ENCODE measurements at regions not wholly inside any gene's neighbourhood (a gene's known extent, or its start where the extent isn't known, plus 50 kb on each side); places are given as distances from the start of the nearest gene placed in this dataset.

DNA sequence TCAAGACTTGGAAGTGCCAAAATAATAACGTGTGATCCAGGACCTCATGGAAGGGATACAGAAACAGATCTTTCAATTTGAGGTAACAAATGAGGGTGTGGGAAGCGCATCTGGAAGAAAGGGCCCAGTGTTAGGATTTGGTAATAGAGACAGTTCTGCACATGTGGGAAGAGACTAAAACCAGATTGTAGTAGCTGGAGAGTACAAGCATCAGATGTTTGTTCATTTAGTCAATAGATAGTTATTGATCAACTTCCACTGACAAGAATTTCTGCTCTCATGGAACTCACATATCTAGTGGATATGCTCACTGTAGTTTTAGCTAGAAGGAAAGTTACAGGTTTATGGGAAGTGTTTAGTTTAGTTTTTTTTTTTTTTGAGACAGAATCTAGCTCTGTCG is 153.6 kb downstream of the TLR5 start:
- H3K4me3 ChIP-seq (ENCODE audit: low read depth, low read length), result no peak overlapping the region
- TF ChIP-seq, protein P1, sequence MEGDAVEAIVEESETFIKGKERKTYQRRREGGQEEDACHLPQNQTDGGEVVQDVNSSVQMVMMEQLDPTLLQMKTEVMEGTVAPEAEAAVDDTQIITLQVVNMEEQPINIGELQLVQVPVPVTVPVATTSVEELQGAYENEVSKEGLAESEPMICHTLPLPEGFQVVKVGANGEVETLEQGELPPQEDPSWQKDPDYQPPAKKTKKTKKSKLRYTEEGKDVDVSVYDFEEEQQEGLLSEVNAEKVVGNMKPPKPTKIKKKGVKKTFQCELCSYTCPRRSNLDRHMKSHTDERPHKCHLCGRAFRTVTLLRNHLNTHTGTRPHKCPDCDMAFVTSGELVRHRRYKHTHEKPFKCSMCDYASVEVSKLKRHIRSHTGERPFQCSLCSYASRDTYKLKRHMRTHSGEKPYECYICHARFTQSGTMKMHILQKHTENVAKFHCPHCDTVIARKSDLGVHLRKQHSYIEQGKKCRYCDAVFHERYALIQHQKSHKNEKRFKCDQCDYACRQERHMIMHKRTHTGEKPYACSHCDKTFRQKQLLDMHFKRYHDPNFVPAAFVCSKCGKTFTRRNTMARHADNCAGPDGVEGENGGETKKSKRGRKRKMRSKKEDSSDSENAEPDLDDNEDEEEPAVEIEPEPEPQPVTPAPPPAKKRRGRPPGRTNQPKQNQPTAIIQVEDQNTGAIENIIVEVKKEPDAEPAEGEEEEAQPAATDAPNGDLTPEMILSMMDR (conservative IDR thresholded peaks at IDR 0.05; ENCODE audit: low read depth, low read length), result no peak
- DNase-seq (ENCODE audit: low read depth), result no peak

DNA sequence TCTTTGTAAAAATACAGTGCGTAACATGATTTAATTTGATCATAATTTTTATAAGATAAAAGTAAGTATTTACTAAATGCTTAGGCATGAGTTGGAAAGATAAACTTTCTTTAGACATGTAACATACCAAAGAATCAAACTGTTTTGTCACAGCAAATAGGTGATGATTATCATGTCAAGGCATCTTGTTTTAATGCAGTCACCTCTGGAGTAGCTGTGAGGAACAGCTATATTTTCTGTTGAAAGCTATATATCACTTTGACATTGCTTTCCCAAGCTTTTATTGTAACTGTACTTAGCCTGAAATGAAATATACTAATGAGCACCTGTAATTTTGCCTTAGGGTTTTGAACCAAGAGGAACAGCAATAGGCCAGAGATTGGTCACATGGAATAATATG is 151.9 kb downstream of the TLR5 start:
- DNase-seq (ENCODE audit: low read depth), result no peak
- no peak overlapping the region for H3K4me3 ChIP-seq (ENCODE audit: low read depth, low read length)
- TF ChIP-seq, protein P1 (conservative IDR thresholded peaks at IDR 0.05; ENCODE audit: low read depth, low read length), result no peak

DNA sequence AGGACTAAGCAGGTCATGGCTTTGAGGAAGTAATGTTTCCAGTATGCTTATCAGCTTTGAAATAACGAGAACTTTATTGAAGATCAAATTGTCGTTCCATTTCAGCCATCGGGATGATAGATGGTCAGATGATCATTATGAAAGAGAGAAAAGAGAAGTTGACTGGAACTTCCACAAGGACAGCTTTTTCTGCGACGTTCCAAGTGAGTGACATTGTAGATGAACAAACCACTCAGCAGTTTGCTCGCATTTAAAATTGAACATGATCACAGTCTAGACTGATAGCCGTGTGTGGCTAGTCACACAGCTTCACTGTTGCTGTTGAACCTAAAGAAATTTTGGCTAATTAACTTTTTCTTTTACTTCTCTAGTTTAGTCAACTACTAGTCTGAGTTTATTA is 151.1 kb downstream of the TLR5 start:
- TF ChIP-seq, protein P1 (conservative IDR thresholded peaks at IDR 0.05; ENCODE audit: low read depth, low read length), result no peak
- DNase-seq (ENCODE audit: low read depth), result no peak
- no peak overlapping the region for H3K4me3 ChIP-seq (ENCODE audit: low read depth, low read length)

DNA sequence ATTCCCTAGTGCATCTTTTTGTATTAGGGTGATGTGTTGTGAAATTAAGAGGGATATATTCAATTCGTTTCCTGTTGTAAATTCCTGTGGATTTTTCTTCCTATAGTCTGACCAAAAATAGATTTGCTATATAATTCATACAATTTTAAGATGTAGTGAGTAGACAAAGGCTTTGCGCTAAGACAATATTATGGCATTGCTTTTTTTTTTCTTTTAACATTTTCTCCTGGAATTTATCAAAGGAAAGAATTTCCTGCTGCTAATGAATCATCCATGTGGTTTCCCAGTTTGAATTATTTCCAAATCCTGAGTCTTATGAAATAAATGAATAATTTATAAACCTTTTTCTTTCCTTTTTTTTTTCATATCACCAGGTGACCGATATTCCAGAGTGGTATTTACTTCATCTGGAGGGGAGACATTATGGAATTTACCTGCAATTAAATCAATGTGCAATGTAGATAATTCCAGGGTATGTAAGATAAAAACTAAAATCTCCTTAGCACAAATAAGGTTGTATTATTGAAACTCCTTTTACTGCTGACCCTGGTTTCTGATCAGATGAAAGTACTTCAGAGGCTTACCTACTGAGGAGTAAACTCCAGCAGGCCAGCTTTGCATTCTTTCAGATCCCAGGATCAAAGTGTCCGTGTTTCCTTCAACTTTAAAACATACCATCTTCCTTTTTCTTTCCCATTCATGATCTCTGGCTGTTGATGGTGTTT is 148.4 kb downstream of the TLR5 start:
- no peak overlapping the region for H3K4me3 ChIP-seq (ENCODE audit: low read depth, low read length)
- TF ChIP-seq, protein P1 (conservative IDR thresholded peaks at IDR 0.05; ENCODE audit: low read depth, low read length), result no peak
- no peak for DNase-seq (ENCODE audit: low read depth)

DNA sequence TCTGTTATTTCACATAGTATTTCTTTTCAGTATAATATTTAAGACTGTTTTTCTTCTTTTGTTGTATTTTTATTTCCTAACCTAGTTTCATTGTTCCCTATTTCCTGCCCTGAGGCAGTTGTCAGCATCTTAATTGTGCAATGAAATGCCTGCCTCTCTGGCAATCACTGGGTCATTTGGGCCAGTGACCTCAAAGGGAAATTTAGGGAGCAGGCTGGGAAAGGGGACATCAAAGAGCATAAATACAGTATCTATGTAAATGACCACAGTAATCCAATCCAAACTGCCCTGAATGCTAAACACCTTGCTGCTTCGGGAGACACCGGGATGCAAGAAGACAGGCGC is 147.8 kb downstream of the TLR5 start:
- TF ChIP-seq, protein P1 (conservative IDR thresholded peaks at IDR 0.05; ENCODE audit: low read depth, low read length), result no peak
- H3K4me3 ChIP-seq (ENCODE audit: low read depth, low read length), result no peak overlapping the region
- DNase-seq (ENCODE audit: low read depth), result no peak

DNA sequence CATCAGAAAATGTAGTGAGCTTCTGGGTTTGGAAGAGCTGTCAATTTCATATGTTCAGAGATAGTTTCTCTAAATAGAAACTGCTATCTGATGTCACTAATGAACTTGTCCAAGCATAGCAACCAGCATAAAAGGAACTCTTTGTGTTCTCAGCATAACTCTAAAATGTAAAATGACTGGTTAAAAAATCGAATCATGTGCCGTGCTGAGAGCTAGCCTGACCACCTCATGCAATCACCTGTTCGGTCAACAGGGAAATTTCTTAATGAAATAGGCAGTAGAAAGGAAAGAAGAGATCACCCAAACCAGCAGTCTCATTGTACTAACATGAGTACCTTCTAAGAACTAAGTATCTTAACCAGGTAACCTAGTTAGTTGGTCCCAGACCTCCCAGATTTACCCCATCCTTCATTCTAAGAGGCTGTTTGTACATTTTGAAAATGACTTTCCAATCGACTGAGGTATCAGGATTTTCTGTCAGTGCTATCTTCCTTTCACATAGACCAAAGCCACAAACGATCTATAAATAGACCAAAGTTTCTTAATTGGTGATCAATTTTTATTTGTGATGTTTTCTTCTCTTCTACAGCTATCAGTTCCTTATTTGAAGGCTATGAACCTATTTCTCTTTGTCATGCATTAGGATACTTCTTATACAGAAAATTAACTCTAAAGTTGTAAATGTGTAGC is 147.3 kb downstream of the TLR5 start:
- DNase-seq (ENCODE audit: low read depth), result no peak
- TF ChIP-seq, protein P1 (conservative IDR thresholded peaks at IDR 0.05; ENCODE audit: low read depth, low read length), result no peak

More for the DNA sequence above, 147.3 kb downstream of the TLR5 start:
- H3K4me3 ChIP-seq (ENCODE audit: low read depth, low read length), result no peak overlapping the region
